HT1080 (cell line): ENCODE measurements at regions not wholly inside any gene's neighbourhood (a gene's known extent, or its start where the extent isn't known, plus 50 kb on each side); places are given as distances from the start of the nearest gene placed in this dataset.
"Not testable (repeated sequence)": the region's sequence is repeated elsewhere in the genome, so short reads cannot be mapped to it uniquely, and the experiment has no call there.

ENCODE experiments used
- DNase-seq: peaks from one replicate; pipeline ENCODE4 v3.0.0-alpha.2; 2015; ENCODE audit warnings: low read depth

DNA sequence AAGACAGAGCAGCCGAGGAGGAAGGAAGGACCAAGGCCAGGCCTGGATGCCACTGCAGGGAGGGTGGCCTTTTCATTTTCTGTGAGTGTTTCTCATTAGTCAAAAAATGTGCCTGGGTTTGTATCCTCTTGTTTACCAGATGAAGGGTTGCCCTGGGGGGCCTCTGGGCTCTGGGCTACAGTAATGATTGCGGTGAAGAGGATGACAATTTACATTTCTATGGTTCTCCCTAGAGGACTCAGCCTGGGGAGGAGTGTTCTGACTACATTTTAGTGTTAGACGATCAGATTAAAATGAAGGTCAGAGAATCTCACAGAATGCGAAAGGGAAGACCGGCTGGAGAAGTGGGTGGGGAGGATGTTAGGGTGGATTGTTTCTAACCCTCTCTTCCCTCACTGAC is 108.0 kb upstream of the KMT2C start:
- no peak for DNase-seq

DNA sequence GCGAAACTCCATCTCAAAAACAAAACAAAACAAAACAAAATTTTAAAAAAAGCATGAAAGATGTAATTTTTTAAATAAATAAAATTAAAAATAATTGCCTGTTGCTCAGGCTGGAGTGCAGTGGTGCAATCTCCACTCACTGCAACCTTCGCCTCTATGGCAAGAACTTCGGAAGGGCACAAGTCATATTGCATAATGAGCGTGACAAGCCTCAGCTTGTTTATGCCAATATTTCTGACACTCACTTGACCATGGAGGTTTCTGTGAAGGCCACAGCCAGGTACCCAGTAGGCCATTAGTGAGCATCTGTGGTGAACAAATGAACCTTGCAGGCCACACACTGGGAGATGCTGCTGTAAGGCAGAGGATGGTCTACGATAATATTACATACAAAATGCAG is 106.1 kb upstream of the KMT2C start:
- DNase-seq, result no peak

DNA sequence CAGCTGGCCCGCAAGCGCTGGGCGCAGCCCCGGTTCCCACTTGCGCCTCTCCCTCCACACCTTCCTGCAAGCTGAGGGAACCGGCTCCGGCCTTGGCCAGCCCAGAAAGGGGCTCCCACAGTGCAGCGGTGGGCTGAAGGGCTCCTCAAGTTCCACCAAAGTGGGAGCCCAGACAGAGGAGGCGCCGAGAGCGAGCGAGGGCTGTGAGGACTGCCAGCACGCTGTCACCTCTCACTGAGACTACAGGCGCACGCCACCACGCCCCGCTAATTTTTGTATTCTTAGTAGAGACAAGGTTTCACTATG is 103.3 kb upstream of the KMT2C start:
- DNase-seq, result not testable (repeated sequence)

DNA sequence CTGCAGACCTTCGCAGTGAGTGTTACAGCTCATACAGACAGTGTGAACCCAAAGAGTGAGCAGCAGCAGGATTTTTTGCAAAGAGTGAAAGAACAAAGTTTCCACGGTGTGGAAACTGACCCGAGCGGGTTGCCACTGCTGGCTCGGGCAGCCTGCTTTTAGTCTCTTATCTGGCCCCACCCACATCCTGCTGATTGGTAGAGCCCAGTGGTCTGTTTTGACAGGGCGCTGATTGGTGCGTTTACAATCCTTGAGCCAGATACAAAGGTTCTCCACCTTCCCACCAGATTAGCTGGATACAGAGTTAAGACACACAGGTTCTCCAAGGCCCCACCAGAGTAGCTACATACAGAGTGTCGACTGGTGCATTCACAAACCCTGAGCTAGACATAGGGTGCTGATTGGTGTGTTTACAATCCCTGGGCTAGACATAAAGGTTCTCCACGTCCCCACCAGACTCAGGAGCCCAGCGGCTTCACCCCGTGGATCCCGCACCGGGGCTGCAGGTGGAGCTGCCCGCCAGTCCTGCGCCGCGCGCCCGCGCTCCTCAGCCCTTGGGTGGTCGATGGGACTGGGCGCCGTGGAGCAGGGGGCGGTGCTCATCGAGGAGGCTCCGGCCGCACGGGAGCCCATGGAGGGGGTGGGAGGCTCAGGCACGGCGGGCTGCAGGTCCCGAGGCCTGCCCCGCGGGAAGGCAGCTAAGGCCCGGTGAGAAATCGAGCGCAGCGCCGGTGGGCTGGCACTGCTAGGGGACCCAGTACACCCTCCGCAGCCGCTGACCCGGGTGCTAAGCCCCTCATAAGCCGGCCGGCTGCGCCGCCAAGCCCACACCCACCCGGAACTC is 102.8 kb upstream of the KMT2C start:
- DNase-seq, result not testable (repeated sequence)

DNA sequence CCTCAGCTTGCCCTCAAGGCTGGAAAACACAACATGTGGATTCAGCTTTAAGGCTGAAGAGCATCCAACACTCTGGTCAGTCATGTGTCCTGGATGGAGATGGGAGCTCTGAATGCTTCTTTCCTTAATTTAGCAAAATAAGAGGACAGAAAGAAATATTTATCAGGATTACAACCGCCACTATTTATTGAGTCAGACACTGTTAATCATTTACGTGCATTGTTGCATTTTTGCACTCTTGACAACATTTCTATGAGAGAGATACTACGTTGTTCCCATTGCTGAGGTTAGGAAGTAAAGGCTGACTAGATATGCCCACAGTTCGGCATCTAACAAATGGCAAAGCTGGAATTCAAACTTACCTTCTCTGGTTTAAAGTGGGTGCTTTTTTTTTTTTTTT is 101.8 kb upstream of the KMT2C start:
- no peak for DNase-seq

DNA sequence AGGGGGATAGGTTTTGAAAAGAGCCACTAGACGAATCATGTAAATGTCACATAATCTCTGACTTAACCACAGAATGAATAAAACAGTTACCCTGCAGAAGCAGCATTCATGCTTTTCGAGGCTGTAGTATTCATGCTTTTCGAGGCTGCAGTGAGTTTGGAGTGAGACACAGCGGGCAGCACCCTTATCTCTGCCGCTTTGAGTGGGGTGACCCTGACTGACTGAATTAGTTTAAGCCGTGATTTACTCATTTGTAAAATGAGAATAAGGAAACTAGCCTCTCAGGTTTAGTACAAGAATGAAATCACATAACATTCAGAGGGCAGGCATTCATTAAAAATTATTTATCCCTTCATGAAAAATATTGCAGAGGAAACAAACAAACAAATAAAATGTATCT is 92.8 kb upstream of the KMT2C start:
- DNase-seq, result no peak

DNA sequence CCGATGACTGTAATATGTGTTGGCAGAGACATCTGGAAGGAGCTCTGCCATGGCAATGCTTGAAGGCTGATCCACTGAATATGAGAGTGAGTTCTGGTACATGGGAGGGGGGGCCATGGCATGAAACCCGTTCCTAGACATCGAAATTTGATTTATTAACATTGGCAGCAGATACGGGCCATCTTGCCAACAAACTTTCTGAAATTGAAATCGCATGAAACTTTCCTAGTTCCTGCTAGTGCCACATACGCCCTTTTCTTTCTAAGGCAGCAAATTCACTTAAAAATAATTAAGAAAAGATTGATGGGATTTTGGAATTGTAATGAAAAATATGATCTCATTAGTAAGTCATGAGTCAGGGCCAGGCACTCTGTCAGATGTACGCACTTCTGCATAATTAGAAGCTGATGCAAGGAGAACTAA is 91.8 kb upstream of the KMT2C start:
- DNase-seq, result no peak

DNA sequence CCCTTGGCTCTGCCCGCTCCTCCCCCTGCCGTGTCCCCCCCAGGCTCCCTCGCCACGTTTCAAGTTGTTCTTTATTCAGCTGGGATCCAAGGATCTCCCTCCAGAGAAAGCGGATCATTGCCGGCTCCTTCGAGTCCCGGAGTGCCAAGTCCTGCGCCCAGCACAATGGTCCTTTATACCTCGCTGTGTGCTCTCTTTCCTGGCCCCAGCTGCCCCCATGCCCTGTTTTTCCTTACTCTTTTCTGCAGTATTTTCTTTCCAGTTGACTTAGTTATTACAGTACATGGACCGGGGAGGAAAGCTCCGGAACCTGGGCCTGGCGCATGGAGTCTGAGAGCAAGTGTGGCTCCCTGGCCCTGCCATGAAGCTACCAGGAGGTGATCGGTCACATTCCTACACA is 88.1 kb upstream of the KMT2C start:
- no peak for DNase-seq

DNA sequence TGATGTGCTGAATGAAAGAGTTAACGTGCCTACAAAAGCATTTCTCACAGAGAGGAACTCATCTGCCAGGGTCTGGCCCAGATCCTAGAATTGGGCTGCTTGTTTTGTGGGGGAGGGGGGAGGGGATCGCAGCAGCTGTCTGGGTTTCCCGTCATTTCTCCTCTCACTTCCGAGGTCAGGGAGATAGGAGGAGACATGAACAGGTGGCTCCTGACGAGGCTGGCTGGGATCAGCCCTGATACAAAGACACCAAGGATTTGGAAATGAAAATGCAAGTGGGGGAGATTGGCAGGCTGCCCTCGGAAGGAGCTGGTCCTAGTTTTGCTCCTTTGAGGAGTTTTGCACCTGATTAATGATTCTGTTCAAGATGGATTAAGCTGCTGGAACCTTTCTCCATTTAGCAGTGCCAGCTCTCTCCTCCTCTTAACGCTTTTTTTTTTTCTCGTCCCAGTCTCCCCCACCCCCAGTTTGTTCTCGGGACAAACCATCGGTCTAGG is 86.8 kb upstream of the KMT2C start:
- no peak for DNase-seq

DNA sequence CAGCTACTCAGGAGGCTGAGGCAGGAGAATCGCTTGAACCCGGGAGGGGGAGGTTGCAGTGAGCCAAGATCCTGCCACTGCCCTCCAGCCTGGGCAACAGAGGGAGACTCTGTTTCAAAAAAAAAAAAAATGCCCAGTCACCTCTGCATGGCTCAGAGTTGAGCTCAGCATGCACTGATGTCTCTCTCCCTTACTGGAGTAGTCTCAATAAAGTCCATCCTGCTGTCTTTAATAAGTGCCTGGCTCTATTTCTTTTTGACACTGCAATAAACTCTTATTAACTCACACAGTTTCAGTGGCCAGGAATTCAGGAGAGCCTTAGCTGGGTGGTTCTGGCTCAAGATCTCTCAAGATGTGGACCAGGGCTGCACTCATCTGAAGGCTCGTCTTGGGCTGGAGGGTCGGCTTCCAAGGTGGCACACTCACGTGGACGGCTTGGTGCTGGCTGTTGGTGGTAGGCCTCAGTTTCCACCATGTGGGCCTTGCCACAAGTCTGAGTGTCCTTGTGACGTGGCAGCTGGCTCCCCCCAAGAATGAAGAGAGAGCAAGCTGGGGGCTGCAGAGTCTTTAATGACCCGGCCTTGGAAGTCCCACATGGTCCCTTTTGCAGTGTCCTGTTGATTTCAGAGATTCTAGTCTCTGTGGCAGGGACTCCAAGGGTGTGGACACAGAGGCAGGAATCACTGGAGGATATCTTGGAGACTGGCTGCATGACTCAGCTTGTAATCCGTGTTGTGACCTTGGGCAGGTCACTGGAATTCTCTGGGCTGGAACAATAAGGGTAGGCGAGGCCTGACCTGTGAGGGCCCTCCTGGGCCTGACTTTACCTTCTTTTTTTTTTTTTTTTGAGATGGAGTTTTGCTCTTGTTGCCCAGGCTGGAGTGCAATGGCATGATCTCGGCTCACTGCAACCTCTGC is 85.9 kb upstream of the KMT2C start:
- DNase-seq, result no peak

DNA sequence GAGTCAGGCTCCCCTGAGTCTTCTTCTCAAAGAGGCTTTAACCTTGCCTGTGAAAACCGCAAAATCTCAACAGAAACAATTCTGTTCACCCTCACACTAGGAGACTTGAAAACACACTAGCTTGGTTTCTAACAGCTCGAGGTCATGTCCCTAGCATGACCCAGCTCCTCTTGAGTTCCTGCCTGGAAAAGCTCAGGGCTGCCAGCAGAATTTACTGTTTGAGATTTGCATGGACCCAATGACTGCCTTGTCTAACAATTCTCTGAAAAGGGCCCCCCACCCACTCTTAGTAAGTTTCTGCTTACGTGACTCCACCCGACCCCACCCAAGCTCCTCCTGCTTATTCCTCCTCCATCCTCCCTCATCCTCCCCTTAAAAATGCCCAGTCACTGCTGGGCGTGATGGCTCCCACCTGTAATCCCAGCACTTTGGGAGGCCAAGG is 85.1 kb upstream of the KMT2C start:
- no peak for DNase-seq

DNA sequence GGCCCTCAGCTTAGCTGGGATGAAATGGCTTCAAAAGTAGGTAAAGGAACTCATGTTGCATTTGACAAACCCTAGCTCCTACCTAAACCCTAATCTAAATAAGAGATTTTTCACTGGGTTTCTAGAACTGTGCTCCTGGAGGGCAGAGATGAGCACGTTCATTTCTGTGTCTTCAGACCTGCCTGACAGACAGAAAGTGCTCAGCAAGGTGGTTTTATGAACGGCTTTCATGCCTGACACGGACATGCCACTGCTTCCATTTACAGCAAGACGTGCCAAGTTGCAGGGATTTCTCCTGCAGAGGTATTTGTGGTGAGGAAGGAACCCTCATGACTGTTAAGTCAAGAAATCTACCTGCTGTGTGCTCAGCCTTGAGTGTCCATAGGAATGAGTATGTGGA is 83.5 kb upstream of the KMT2C start:
- DNase-seq, result no peak

DNA sequence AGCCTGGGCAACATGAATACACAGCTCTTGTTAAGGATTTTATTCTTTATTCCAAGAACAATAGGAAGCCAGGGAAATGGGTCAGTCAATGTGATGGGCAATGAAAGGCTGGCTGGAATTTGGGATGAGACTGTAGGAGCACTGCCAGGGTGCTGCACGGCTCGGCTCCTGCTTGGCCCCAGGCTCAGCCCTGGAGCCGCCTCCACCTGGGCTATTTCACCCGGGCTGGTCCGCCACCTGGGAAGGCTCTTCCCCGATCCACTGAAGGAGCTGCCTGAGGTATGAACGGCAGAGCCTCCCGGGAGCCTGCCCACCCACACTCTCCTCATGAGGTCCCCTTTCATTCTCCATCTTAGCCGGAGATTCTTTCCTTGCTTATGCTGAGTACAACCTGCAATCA is 80.4 kb upstream of the KMT2C start:
- DNase-seq, result no peak

DNA sequence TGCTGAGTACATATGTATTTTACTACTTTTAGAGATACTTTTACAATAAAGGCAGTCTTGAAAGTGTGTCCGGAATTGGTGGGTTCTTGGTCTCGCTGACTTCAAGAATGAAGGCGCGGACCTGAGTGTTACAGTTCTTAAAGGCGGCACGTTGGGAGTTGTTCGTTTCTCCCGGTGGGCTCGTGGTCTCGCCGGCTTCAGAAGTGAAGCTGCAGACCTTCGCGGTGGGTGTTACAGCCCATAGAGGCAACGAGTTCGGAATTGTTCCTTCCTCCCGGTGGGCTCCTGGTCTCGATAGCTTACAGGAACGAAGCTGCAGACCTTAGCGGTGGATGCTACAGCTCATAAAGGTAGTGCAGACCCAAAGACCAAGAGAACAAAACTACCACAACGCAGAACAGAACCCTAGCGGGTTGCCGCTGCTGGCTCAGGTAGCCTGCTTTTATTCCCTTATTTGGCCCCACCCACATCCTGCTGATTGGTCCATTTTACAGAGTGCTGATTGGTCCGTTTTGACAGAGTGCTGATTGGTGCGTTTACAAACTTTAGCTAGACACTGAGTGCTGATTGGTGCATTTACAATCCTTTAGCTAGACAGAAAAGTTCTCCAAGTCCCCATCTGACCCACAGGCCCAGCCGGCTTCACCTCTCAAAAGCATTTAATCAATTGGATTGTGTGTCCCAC is 79.6 kb upstream of the KMT2C start:
- DNase-seq, result not testable (repeated sequence)

DNA sequence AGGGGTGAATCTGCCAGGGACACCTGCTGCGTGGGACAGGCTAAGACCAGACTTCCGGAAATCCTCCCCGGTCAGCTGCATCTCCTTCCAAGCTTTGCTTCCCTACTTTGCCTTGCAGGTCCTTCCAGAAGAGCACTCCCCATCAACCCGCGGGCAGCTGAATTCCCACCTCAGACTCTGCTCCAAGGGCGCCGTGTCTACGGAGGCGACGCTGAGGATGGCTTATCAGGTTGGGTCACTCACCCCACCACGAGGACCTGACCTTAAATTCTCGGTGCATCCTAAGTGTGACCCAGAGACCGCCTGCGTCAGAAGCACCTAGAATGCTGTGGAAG is 78.9 kb upstream of the KMT2C start:
- no peak for DNase-seq

DNA sequence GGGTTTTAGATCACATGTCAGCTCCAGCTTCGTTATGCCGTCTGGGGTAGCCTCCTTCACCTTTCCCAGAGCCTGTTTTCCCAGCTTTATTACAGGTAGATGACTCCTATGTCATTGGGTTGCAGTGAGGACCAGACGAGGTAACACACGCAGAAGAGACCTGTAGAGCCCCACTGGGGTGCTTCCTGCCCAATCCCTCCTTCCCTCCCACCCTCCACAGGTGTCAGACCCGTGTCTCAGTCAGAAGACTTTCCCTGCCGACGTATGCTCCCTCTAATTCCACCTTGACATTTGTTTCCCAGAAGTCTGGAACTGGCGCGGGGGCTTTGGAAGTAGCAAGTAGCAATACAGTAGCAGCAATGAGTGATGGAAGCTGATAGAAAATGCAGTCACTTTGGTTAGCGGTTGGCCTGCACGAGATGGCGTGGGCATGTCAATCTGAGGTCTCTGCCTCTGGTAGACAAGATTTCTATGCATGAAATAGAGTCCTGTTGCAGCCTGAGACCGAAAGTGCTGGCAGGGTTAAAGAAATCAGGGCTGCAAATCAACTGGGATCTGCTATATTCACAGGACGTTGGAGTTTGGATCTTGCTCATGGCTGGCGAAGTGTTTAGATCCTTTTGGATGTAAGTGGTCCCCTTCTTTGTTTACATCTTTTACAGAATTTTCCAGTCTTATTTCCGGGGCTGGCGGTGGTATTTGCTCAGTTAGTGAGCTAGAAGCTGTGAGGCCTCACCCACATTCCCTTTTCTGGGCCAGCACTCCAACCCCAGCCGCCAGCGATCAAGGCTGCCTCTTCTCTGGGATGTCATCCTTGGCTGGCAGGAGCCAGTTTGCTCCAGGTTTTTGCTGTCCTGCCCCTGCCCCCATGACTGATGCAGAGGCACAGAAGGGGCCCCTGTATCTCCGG is 78.3 kb upstream of the KMT2C start:
- DNase-seq, result no peak

DNA sequence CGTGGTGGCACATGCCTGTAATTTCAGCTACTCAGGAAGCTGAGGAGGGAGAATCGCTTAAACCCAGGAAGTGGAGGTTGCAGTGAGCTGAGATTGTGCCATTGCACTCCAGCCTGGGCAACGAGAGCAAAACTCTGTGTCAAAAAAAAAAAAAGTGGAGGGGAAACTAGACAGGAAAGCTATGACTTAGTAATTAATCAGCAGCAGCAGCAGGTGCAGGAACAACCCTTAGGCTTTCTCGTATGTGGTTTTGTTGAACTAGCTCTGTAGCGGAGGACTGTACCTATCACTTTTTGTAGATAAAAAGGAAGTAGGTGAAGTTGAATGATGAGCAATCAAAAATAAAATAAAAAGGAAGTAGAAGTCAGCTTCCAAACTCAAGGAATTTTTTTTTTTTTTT is 76.9 kb upstream of the KMT2C start:
- peak; percentile 67 for DNase-seq

DNA sequence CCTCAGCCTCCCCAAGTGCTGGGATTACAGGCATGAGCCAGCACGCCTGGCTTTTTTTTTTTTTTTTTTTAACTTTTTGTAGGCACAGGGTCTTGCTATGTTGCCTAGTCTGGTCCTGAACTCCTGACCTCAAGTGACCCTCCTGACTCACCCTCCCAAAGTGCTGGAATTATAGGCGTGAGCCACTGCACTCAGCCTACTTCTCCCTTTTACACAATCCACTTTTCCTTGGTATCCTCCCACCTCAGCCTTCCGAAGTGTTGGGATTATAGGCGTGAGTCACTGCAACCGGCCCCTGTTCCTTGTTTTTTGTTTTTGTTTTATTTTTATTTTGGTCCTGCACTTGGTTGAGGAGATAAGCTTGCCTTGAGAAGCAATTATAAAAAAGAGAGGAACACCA is 75.9 kb upstream of the KMT2C start:
- DNase-seq, result peak; percentile 38

DNA sequence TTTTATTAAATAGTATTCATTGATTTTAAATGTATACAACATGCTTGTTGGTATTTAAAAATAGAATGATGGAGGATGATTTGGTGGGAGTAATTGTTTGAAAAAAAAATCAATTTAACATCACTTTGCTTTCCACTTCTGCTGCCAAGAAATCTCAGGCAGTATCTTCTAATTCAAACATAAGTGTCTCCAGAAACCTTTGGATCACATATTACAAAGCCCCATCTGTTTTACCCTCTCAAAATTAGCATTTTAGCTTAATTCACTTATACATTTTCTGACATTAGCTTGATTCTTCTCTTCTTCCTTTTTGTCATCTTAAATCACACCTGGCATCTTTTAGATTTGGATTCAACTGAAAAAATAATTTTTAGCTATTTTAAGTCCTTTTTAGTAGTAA is 72.9 kb upstream of the KMT2C start:
- DNase-seq, result no peak

DNA sequence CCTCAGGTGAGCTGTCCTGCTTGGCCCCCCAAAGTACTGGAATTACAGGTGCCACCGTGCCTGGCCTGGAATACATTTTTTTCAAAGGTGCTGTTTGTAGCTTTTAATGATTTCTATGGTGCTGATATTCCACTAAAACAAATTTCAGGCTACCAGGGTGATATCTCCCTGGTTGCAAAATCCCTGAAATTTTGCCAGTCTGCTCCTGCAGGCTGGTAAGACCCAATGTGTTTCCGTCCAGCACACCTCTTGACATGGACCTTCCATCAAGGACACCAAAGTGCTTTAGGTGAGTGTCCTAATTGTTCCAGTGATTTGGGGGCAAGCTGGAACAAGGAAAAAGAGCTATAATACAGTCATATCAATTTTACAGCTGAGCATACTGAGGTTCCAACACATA is 69.8 kb upstream of the KMT2C start:
- no peak for DNase-seq

DNA sequence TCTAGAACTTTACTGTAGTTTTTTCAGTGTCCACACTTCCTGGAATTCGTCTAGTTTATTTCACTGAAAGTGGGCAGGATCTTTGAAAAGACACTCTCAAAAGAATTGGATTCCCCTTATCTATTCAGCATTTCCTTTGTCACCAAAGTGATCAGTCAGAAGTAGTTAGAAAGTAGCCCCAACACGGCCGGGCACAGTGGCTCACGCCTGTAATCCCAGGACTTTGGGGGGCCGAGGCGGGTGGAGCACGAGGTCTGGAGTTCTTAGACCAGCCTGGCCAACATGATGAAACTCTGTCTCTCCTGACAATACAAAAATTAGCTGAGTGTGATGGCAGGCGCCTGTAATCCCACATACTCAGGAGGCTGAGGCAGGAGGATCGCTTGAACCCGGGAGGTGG is 69.0 kb upstream of the KMT2C start:
- no peak for DNase-seq
